ENCODE measurements at regions not wholly inside any gene's neighbourhood (a gene's known extent, or its start where the extent isn't known, plus 50 kb on each side); places are given as distances from the start of the nearest gene placed in this dataset.
"Not testable (repeated sequence)": the region's sequence is repeated elsewhere in the genome, so short reads cannot be mapped to it uniquely, and the experiment has no call there.

DNA sequence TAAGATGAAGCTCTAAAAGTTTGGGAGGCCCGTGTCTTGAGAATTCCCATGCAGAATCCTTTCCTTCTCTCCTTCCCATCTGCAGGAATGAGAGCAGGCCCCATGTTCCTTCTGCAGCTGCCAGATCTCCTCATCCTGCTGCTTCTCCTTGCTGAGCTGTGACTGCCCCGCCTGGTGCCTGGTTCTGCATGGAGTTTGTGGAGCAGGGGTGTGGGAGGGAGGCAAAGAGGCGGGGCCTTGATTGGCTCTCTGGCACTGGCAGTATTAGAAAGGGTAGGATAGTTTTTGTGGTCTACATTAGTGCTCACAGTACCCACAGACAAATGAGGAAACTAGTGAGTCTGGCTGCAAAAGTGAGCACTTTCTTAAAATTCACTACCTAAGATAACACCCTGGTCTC is 91.1 kb upstream of the CLPB start:
- Mint-ChIP-seq H3K4me1 (no peaks in the 10 kb centered on the region), H3K27ac (no peak overlapping the region), H3K27me3 (peaks cover 0 to 6% of the 10 kb centered on the region in 2 donors), H3K9me3 (no peaks in the 10 kb centered on the region), H3K36me3 (no peaks in the 10 kb centered on the region), H3K4me3 (no peak overlapping the region)
- DNase-seq (no peak), ATAC-seq (replicated peaks) (no peak)

DNA sequence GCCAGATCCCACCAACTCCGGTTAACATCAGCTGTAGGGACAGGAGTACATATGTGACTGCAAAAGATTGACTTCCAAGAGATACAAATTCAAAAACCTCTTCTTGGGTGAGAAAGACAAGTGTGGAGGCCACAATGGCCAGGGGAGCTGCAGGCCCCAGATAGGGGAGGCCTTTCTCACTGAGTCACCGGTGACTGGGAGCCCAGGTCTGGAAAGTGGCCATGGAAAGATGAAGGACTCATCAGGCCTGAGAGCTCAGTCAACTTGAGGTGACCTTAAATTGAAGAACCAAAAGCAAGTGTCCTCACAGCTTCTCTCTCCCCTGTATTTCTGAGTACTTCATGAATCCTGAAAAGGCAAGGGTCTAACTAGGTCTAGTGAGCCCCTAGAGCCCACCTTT is 90.4 kb upstream of the CLPB start:
- peaks cover 3 to 5% of the 10 kb centered on the region in 2 donors for H3K4me1 Mint-ChIP-seq
- H3K4me3 Mint-ChIP-seq: no peak overlapping the region
- no peaks in the 10 kb centered on the region for H3K9me3 Mint-ChIP-seq
- ATAC-seq (replicated peaks) (no peak), DNase-seq (no peak)
- H3K27me3 Mint-ChIP-seq: peaks cover 0 to 6% of the 10 kb centered on the region in 2 donors
- no peak overlapping the region for H3K27ac Mint-ChIP-seq
- H3K36me3 Mint-ChIP-seq: no peaks in the 10 kb centered on the region

DNA sequence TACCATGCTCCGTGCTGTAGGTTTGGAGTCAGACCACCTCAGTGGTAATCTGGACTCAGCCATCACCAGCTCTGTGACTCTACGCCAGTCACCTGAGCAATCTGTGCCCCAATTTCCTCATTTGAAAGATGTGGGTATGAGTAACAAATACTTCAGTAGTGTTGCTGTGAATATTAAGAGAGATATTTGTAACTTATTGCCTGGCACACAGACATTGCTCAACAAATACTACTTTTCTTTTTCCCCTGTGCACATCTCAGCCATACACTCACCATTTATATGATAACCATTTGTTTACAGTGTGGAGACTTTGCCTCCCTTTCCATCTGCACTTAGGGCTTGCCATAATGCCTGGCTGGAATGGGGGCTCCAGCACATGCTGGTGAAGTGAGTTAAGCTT is 89.7 kb upstream of the CLPB start:
- no peak overlapping the region for H3K4me3 Mint-ChIP-seq
- DNase-seq: no peak
- H3K27me3 Mint-ChIP-seq: peaks cover 0 to 6% of the 10 kb centered on the region in 2 donors
- no peaks in the 10 kb centered on the region for H3K36me3 Mint-ChIP-seq
- no peaks in the 10 kb centered on the region for H3K9me3 Mint-ChIP-seq
- peaks cover 9 to 12% of the 10 kb centered on the region in 2 donors for H3K4me1 Mint-ChIP-seq
- no peak overlapping the region for H3K27ac Mint-ChIP-seq
- ATAC-seq (replicated peaks): no peak

DNA sequence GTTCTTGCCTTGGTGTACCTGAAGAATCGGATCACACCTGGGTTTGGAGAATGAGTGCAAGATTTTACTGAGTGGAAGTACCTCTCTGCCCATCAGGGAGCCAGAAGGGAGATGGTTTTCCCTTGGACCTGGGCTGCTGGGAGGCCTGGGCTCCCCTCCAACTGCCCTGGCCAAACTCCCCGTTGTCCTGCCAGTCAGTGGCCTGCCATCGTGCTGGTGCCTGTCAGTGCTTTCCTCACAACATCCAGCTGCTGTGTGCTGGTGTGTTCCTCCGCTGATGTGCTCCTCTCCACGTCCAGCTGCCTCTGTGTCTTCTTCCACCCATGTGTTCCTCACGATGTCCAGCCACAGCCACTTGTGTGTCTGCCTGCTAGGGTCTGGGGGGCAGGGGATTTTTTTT is 87.9 kb upstream of the CLPB start:
- no peak for ATAC-seq (replicated peaks)
- peaks cover 2% of the 10 kb centered on the region in 2 donors for H3K27me3 Mint-ChIP-seq
- H3K4me1 Mint-ChIP-seq: peaks cover 9 to 12% of the 10 kb centered on the region in 2 donors
- DNase-seq: no peak
- H3K9me3 Mint-ChIP-seq: no peaks in the 10 kb centered on the region
- no peaks in the 10 kb centered on the region for H3K36me3 Mint-ChIP-seq
- no peak overlapping the region for H3K4me3 Mint-ChIP-seq
- no peak overlapping the region for H3K27ac Mint-ChIP-seq

DNA sequence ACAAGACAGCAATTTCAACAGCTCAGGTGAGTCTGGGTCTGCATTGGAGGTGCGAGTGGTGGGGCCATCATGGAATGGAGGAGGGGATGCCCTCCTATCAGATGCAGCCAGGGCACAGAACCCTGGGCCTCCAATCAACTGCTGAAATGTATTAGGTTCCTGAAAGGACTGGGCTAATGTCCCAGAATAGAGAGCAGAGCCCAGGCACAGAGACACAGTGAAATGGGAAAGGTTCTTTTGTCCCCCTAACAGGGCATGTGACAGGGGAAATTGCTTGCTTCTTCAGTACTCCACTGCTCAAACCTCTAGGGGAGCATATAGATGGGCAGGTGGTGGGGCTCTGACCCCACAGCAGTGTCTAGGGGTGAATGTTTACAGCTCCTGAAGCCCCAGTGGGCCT is 87.3 kb upstream of the CLPB start:
- Mint-ChIP-seq H3K4me1 (peaks cover 9 to 12% of the 10 kb centered on the region in 2 donors), H3K27ac (no peak overlapping the region), H3K4me3 (no peak overlapping the region), H3K36me3 (no peaks in the 10 kb centered on the region), H3K9me3 (no peaks in the 10 kb centered on the region), H3K27me3 (peaks cover 6 to 8% of the 10 kb centered on the region in 2 donors)
- ATAC-seq (replicated peaks) (no peak), DNase-seq (no peak)

DNA sequence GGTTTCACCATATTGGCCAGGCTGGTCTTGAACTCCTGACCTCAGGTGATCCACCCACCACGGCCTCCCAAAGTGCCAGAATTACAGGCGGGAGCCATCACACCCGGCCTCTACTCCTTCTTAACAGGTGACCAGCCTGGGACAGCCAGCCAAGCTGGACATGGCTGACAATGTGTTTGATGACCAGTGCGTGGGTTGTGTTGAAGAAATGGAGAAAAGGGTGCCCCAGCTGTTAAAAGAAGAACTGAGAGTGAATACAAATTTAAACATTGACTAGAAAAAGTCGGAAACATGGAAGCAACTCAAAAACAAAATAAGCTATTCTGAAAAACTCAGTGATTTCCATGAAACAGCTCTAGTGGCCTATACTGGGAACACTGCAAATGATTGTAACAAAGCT is 86.5 kb upstream of the CLPB start:
- Mint-ChIP-seq H3K4me3 (no peak overlapping the region), H3K27ac (no peak overlapping the region)
- DNase-seq: no peak

DNA sequence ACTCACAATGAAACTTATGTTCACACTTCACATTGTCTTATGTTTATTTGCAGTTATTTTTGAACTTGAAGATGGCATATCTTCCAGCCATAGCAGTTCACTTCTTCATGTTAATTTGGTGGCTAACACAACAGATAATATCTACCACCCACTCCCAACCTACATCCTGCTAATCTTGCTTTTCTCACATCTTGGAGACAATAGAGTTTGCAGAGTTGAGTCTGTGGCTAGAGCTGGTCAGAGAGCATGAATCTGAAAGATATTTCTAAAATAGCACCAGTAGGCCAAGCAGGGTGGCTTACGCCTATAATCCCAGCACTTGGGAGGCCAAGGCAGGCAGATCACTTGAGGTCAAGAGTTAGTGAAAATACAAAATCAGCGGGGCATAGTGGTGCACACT is 85.6 kb upstream of the CLPB start:
- H3K36me3 Mint-ChIP-seq; H3K9me3 Mint-ChIP-seq; DNase-seq; H3K27ac Mint-ChIP-seq; ATAC-seq (replicated peaks): not testable (repeated sequence)
- Mint-ChIP-seq H3K4me1 (peaks cover 9 to 12% of the 10 kb centered on the region in 2 donors), H3K27me3 (peaks cover 8 to 25% of the 10 kb centered on the region in 2 donors), H3K4me3 (peak overlapping the region in 1 of 2 donors; percentile 29)

More for the DNA sequence above, 86.5 kb upstream of the CLPB start:
- Mint-ChIP-seq H3K4me1 (peaks cover 9 to 12% of the 10 kb centered on the region in 2 donors), H3K9me3 (no peaks in the 10 kb centered on the region), H3K27me3 (peaks cover 6 to 15% of the 10 kb centered on the region in 2 donors), H3K36me3 (no peaks in the 10 kb centered on the region)
- no peak for ATAC-seq (replicated peaks)

DNA sequence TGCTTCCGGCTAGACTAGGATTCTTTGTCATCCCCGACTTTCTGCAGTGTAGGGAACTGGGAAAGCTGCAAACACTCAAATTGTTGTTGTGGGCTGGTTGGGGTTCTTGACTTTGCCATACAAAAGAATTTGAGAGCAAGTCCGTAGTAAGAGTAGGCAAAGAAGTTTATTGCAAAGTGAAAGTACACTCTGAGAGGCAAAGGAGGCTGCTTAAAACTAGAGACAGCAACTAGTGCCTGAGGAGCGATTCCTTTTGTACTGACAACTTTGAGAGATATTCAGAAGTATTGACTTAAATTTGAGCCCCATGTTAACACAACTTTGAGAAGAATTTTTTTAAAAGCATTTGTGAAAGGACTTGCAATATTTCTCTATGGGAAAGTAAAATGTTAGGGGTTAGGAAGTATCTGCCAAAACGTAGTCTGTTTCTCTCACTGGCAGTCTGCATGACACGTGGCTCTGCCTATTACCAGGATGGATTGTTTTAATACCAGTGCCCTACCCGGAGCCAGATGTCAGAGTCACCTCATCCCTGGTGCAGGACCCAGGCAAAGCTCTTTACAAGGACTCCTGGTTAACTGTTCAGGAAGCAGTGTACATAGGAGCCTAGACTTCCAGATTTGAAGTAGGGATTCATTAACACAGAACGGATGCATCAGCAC is 85.0 kb upstream of the CLPB start:
- ATAC-seq (replicated peaks): peak in 1 of 2 donors; percentile 36
- H3K27ac Mint-ChIP-seq: no peak overlapping the region
- H3K4me3 Mint-ChIP-seq: peak overlapping the region in 1 of 2 donors; percentile 29
- H3K36me3 Mint-ChIP-seq: no peaks in the 10 kb centered on the region
- H3K4me1 Mint-ChIP-seq: peaks cover 9 to 12% of the 10 kb centered on the region in 2 donors
- H3K27me3 Mint-ChIP-seq: peaks cover 11 to 30% of the 10 kb centered on the region in 2 donors
- no peak for DNase-seq
- peaks cover 0 to 1% of the 10 kb centered on the region in 2 donors for H3K9me3 Mint-ChIP-seq

DNA sequence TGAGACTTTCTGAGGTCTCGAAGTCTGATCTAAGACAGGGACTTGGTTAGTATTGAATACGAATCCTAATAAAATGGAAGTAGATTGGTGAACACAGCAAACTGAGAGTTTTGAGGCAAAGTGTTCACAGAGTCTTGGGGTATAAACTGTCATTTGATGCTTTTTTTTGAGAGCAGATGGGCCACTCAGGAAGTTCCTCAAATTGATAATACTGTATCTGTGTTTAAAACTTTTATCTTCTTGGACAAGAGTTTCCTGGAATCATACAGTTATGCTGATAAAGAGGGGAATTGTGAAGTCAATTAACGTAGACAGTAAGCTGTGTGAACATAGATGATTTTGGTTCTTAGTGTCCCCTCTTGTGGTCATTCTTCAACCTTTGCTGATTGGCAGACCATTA is 80.0 kb upstream of the CLPB start:
- ATAC-seq (replicated peaks): no peak
- Mint-ChIP-seq H3K9me3 (peaks cover 14 to 15% of the 10 kb centered on the region in 2 donors), H3K27me3 (peaks cover 41 to 58% of the 10 kb centered on the region in 2 donors), H3K4me3 (no peak overlapping the region), H3K36me3 (peaks cover 5 to 16% of the 10 kb centered on the region in 2 donors), H3K4me1 (peaks cover 3% of the 10 kb centered on the region in 2 donors), H3K27ac (no peak overlapping the region)
- no peak for DNase-seq

DNA sequence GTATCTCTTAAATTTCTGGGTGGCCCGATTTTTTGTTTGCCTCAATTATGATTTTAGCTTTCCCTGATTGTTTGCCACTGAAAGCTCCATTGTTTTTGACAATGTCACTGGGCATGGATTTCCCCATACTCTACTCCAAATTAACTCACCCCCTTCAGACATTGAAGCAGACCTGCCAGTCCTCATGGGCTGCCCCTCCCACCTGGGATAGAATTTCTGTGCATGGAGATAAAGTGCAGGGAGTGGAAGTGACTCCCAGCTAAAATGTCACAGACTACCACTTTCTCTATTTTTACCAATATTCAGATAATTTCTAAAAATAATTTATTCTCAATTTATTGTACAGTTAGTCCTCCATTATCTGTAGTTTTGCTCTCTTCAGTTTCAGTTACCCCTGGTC is 79.1 kb upstream of the CLPB start:
- ATAC-seq (replicated peaks) (no peak), DNase-seq (no peak)
- H3K4me3 Mint-ChIP-seq: no peak overlapping the region
- H3K4me1 Mint-ChIP-seq: no peaks in the 10 kb centered on the region
- H3K9me3 Mint-ChIP-seq: peaks cover 14 to 17% of the 10 kb centered on the region in 2 donors
- H3K27me3 Mint-ChIP-seq: peaks cover 41 to 58% of the 10 kb centered on the region in 2 donors
- H3K27ac Mint-ChIP-seq: no peak overlapping the region
- peaks cover 5 to 16% of the 10 kb centered on the region in 2 donors for H3K36me3 Mint-ChIP-seq

DNA sequence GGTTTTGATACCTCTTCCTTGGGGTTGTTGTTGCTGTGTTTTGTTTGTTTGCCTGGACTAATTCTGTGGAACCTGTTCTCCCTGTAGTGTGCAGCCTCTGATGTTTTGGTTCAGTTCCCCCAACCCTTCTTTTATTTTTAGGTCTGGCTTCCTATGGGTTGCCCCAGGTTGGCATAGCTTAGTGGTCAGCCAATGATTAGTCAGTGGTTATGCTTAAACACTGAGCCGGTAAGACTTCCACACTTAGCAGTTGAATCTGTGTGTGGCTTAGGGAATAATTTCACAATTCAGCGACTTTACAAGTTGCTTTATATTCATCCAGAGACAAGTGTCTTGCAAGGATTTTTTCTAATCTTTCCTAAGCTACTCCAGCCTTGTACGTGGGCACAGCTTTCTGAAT is 78.6 kb upstream of the CLPB start:
- Mint-ChIP-seq H3K27me3 (peaks cover 41 to 58% of the 10 kb centered on the region in 2 donors), H3K9me3 (peaks cover 14 to 20% of the 10 kb centered on the region in 2 donors), H3K27ac (no peak overlapping the region), H3K4me1 (no peaks in the 10 kb centered on the region), H3K36me3 (peaks cover 5 to 16% of the 10 kb centered on the region in 2 donors), H3K4me3 (no peak overlapping the region)
- DNase-seq (no peak), ATAC-seq (replicated peaks) (no peak)

DNA sequence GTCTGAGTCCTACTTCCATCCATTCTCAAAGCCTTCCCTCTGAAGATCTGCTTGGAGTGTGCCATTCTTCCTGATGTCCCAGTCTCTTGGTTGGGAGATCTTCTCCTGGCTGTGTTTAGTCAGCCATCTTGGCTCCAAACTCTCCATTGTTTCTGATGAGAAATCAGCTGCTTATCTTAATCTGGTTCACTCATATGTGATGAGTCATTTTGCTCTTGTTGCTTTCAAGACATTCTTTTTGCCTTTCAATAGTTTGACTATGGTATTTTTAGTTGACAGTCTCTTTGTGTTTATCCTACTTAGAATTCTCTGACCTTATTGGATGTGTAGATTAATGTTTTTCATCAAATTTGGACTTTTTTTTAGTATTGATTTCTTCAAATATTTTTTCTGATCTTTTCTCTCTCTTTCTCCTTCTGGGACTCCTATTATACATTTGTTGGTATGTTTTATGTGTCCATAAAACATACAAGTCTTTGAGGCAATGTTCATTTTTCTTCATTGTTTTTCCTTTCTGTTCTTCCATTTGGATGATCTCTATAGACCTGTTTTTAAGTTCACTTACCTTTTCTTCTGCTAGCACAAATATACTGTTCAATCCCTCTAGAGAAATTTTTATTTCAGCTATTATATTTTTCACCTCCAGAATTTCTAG is 77.2 kb upstream of the CLPB start:
- DNase-seq (no peak), ATAC-seq (replicated peaks) (no peak)
- no peak overlapping the region for H3K27ac Mint-ChIP-seq
- peaks cover 35 to 49% of the 10 kb centered on the region in 2 donors for H3K27me3 Mint-ChIP-seq
- H3K9me3 Mint-ChIP-seq: peaks cover 18 to 20% of the 10 kb centered on the region in 2 donors
- no peak overlapping the region for H3K4me3 Mint-ChIP-seq
- H3K4me1 Mint-ChIP-seq: no peaks in the 10 kb centered on the region
- peaks cover 5 to 21% of the 10 kb centered on the region in 2 donors for H3K36me3 Mint-ChIP-seq

DNA sequence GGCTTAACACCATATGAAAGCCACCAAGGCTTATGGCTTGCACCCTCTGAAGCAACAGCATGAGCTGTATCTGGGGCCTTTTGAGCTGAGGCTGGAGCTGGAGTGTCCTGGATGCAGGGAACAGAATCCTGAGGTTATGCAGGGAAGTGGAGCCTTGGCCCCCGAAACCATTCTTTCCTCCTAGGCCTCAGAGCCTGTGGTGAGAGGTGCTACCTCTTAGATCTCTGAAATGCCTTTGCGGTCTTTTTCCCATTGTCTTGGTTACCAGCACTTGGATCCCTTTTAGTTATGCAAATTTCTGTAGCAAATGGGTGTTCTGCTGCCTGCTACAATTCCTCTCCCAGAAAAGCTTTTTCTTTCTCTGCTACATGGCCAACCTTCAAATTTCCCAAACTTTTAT is 72.7 kb upstream of the CLPB start:
- peaks cover 16 to 23% of the 10 kb centered on the region in 2 donors for H3K9me3 Mint-ChIP-seq
- peaks cover 41 to 43% of the 10 kb centered on the region in 2 donors for H3K27me3 Mint-ChIP-seq
- H3K4me3 Mint-ChIP-seq: no peak overlapping the region
- peaks cover 3 to 18% of the 10 kb centered on the region in 2 donors for H3K36me3 Mint-ChIP-seq
- no peaks in the 10 kb centered on the region for H3K4me1 Mint-ChIP-seq
- ATAC-seq (replicated peaks) (no peak), DNase-seq (no peak)
- no peak overlapping the region for H3K27ac Mint-ChIP-seq

DNA sequence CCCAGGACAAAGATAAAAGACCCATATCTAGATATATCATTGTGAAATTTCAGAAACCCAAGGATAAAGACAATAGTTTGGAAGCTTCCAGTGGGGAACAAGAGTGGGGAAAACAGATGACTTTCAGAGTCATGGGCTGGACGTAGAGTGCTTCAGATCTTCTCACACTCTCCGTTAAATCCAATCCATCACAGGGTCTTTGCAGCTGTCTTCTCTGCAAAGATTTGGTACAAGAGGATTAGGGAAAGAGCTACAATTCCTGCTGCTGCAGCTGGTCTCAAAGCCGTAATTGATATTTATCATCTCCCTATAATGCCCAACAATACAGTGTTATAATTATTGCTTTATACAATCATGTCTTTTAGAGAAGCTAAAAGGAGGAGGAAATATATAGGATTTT is 63.4 kb upstream of the CLPB start:
- ATAC-seq (replicated peaks) (no peak), DNase-seq (no peak)
- H3K4me1 Mint-ChIP-seq: no peaks in the 10 kb centered on the region
- peaks cover 6 to 7% of the 10 kb centered on the region in 2 donors for H3K9me3 Mint-ChIP-seq
- H3K4me3 Mint-ChIP-seq: no peak overlapping the region
- peaks cover 0 to 6% of the 10 kb centered on the region in 2 donors for H3K36me3 Mint-ChIP-seq
- H3K27ac Mint-ChIP-seq: no peak overlapping the region
- peaks cover 10 to 13% of the 10 kb centered on the region in 2 donors for H3K27me3 Mint-ChIP-seq

DNA sequence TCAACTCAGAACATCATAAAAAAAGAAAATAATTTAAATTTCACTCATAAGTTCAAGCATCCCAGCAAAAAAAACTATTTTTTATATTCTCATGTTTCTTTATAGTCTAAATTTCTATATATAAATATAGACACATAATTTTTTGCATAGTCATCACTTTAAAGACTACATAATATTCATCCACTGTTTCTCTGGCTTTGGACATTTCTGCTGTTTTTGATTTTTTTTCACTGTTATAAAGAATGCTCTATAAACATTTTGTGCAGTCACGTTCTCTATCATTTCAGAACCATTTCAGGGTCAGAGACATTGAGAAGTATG is 59.7 kb upstream of the CLPB start:
- Mint-ChIP-seq H3K9me3 (no peaks in the 10 kb centered on the region), H3K4me3 (no peak overlapping the region), H3K27me3 (peaks cover 8 to 14% of the 10 kb centered on the region in 2 donors), H3K36me3 (no peaks in the 10 kb centered on the region), H3K27ac (no peak overlapping the region), H3K4me1 (no peaks in the 10 kb centered on the region)
- ATAC-seq (replicated peaks) (no peak), DNase-seq (no peak)

Measured in stimulated activated naive B cell treated with anti-CD40 and anti-IgM and Interleukin-4, amounts not matched to agents 10 μg/mL and 1 μg/mL and 100 μg/mL, for 72 hours (primary cell).